ENCODE measurements at regions not wholly inside any gene's neighbourhood (a gene's known extent, or its start where the extent isn't known, plus 50 kb on each side); places are given as distances from the start of the nearest gene placed in this dataset.

- no peak overlapping the region for H3K4me3 ChIP-seq (ENCODE audit: low read length)
- no peak for TF ChIP-seq CTCF (conservative IDR thresholded peaks at IDR 0.05; ENCODE audit: low read depth, low read length)
- peak; percentile 57 for DNase-seq (ENCODE audit: low read depth)
Observed at GRCh38 chr6:71544028-71544427, 255.4 kb downstream of the OGFRL1 start.

GRCh38 chr6:71544906-71545305 lies 256.3 kb downstream of the OGFRL1 start:
- H3K4me3 ChIP-seq (ENCODE audit: low read length), result no peak overlapping the region
- TF ChIP-seq CTCF (conservative IDR thresholded peaks at IDR 0.05; ENCODE audit: low read depth, low read length), result no peak
- DNase-seq (ENCODE audit: low read depth), result no peak

- DNase-seq (ENCODE audit: low read depth), result no peak
- TF ChIP-seq CTCF (conservative IDR thresholded peaks at IDR 0.05; ENCODE audit: low read depth, low read length), result no peak
Observed at GRCh38 chr6:71545905-71546304, 257.3 kb downstream of the OGFRL1 start.

GRCh38 chr6:71551798-71552197 lies 263.2 kb downstream of the OGFRL1 start:
- H3K4me3 ChIP-seq (ENCODE audit: low read length), result no peak overlapping the region
- TF ChIP-seq CTCF (conservative IDR thresholded peaks at IDR 0.05; ENCODE audit: low read depth, low read length), result no peak
- no peak for DNase-seq (ENCODE audit: low read depth)

More at GRCh38 chr6:71545905-71546304, 257.3 kb downstream of the OGFRL1 start:
- no peak overlapping the region for H3K4me3 ChIP-seq (ENCODE audit: low read length)

GRCh38 chr6:71556141-71556540 lies 267.5 kb downstream of the OGFRL1 start:
- DNase-seq (ENCODE audit: low read depth), result no peak
- no peak for TF ChIP-seq CTCF (conservative IDR thresholded peaks at IDR 0.05; ENCODE audit: low read depth, low read length)
- no peak overlapping the region for H3K4me3 ChIP-seq (ENCODE audit: low read length)

GRCh38 chr6:71558974-71559373 lies 270.4 kb downstream of the OGFRL1 start:
- no peak overlapping the region for H3K4me3 ChIP-seq (ENCODE audit: low read length)
- TF ChIP-seq CTCF (conservative IDR thresholded peaks at IDR 0.05; ENCODE audit: low read depth, low read length), result no peak
- no peak for DNase-seq (ENCODE audit: low read depth)

- no peak for DNase-seq (ENCODE audit: low read depth)
- H3K4me3 ChIP-seq (ENCODE audit: low read length), result no peak overlapping the region
- TF ChIP-seq CTCF (conservative IDR thresholded peaks at IDR 0.05; ENCODE audit: low read depth, low read length), result no peak
Observed at GRCh38 chr6:71567562-71567961, 279.0 kb downstream of the OGFRL1 start.

Measured in retinal pigment epithelial cell (primary cell).